ENCODE measurements at regions not wholly inside any gene's neighbourhood (a gene's known extent, or its start where the extent isn't known, plus 50 kb on each side); places are given as distances from the start of the nearest gene placed in this dataset.

DNA sequence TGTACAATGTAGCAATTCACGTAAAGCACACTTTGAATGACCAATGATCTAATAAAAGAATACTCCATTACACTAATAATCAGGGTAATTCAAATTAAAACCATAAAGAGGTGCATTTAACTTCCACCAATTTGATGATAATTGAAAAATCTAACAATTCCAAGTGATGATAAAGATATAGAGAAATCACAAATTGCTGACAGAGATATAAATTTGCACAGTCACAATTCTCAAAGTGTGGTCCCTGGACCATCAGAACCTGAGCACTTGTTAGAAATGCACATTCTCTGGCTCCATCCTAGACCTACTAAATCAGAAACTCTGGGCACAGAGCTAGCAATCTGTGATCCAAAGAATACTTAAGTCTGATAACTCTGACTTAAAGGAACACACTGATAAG lies 165.8 kb upstream of the DCC start:
- in situ Hi-C loops (cut with HindIII; ENCODE audit: low pct_ligation_motif_present, low sequenced_read_pairs) = no loop called here
- no peak for DNase-seq
- TF ChIP-seq, protein P1, sequence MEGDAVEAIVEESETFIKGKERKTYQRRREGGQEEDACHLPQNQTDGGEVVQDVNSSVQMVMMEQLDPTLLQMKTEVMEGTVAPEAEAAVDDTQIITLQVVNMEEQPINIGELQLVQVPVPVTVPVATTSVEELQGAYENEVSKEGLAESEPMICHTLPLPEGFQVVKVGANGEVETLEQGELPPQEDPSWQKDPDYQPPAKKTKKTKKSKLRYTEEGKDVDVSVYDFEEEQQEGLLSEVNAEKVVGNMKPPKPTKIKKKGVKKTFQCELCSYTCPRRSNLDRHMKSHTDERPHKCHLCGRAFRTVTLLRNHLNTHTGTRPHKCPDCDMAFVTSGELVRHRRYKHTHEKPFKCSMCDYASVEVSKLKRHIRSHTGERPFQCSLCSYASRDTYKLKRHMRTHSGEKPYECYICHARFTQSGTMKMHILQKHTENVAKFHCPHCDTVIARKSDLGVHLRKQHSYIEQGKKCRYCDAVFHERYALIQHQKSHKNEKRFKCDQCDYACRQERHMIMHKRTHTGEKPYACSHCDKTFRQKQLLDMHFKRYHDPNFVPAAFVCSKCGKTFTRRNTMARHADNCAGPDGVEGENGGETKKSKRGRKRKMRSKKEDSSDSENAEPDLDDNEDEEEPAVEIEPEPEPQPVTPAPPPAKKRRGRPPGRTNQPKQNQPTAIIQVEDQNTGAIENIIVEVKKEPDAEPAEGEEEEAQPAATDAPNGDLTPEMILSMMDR (IDR thresholded peaks at IDR 0.05; ENCODE audit: low read depth, low read length, missing control alignments) = no peak
- H3K36me3 ChIP-seq (replicated peaks) = no peaks in the 10 kb centered on the region
- H3K27me3 ChIP-seq (replicated peaks) = no peaks in the 10 kb centered on the region
- no peak overlapping the region for H3K4me3 ChIP-seq (ENCODE audit: low read depth, low read length)
- H3K27ac ChIP-seq = no peak overlapping the region

DNA sequence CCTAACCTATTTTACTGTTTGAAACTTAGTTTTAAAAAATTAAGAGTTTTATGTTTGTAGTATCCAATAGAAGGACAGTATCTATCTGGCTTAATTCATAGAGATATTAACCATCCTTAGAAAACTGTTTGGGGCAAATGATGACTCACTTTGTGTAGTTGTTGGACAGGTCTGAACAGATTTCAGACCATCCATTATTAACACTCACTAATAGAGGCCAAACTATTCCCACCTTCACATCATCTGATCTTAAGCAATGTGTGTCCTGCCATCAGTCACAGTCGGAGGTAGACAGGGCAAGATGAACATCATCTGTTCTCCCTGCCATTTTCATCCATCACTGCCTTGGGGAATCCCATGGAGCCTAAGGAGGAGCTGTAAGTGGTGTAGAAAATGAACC lies 164.6 kb upstream of the DCC start:
- no peak overlapping the region for H3K27ac ChIP-seq
- in situ Hi-C loops (cut with HindIII; ENCODE audit: low pct_ligation_motif_present, low sequenced_read_pairs) = no loop called here
- TF ChIP-seq, protein P1 (IDR thresholded peaks at IDR 0.05; ENCODE audit: low read depth, low read length, missing control alignments) = no peak

DNA sequence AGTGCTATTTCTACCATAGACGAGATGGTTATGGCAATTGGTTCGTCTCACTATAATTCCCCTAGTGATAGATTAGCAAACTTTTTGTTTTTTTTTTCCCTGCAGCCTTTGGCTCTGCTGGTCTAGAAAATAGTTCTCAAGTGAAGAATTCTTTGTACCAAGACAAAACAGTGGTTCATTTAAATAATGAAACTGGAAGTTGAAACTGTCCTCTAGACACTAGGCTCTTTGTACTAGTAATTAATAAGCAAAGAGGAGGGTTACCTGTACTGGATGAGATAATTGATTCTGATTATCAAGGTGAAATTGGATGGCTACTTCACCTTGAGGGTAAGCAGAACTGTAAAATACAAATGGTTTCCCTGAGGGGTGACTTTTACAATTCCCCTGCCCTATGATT lies 156.9 kb upstream of the DCC start:
- Histone ChIP-seq H3K27me3 (replicated peaks) (no peaks in the 10 kb centered on the region), H3K36me3 (replicated peaks) (no peaks in the 10 kb centered on the region), H3K4me3 (ENCODE audit: low read depth, low read length) (no peak overlapping the region), H3K27ac (no peak overlapping the region)
- in situ Hi-C loops (cut with HindIII; ENCODE audit: low pct_ligation_motif_present, low sequenced_read_pairs) = no loop called here
- no peak for DNase-seq
- TF ChIP-seq, protein P1 (IDR thresholded peaks at IDR 0.05; ENCODE audit: low read depth, low read length, missing control alignments) = no peak

More for the DNA sequence above, 164.6 kb upstream of the DCC start:
- Histone ChIP-seq H3K36me3 (replicated peaks) (no peaks in the 10 kb centered on the region), H3K27me3 (replicated peaks) (no peaks in the 10 kb centered on the region), H3K4me3 (ENCODE audit: low read depth, low read length) (no peak overlapping the region)
- DNase-seq = no peak

DNA sequence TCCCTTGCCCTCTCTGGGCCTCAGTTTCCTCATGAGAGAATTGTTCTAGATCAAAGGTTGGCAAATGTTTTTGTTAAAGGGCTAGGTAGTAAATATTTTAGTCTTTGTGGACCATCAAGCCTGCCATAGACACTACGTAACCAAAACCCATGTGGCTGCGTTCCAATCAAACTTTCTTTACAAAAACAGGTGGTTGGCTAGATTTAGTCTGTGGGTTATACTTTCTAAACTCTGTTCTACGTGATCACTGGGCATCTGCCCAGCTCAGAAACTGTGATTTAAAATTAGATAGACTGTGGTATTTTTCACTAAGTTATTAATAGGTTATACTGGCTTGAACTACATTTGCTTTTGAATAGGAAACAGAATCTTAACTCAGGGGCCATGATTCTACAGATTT lies 149.8 kb upstream of the DCC start:
- no peaks in the 10 kb centered on the region for H3K36me3 ChIP-seq (replicated peaks)
- H3K4me3 ChIP-seq (ENCODE audit: low read depth, low read length) = no peak overlapping the region
- in situ Hi-C loops (cut with HindIII; ENCODE audit: low pct_ligation_motif_present, low sequenced_read_pairs) = no loop called here
- TF ChIP-seq, protein P1 (IDR thresholded peaks at IDR 0.05; ENCODE audit: low read depth, low read length, missing control alignments) = no peak
- H3K27ac ChIP-seq = no peak overlapping the region
- no peaks in the 10 kb centered on the region for H3K27me3 ChIP-seq (replicated peaks)
- no peak for DNase-seq

DNA sequence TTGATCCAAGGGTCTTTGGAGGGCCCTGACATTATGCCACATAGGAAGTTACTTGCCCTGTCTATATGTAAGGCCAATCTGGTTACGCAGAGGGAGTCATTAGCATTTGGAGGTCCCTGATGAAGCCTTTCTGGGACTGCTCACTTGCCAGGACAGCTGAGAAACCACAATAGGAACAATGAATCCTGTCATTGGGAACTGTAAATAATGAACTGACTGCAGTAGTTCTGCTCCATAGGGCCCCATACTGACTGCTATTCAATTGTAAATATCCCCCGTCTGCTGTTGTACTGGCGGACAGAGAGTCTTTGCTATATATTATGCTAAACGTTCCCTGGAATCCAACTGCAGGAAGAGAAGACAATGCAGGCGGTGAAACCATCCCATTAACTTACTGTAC lies 149.4 kb upstream of the DCC start:
- Histone ChIP-seq H3K27ac (no peak overlapping the region), H3K36me3 (replicated peaks) (no peaks in the 10 kb centered on the region), H3K4me3 (ENCODE audit: low read depth, low read length) (no peak overlapping the region), H3K27me3 (replicated peaks) (no peaks in the 10 kb centered on the region)
- in situ Hi-C loops (cut with HindIII; ENCODE audit: low pct_ligation_motif_present, low sequenced_read_pairs) = no loop called here
- no peak for DNase-seq
- TF ChIP-seq, protein P1 (IDR thresholded peaks at IDR 0.05; ENCODE audit: low read depth, low read length, missing control alignments) = no peak

DNA sequence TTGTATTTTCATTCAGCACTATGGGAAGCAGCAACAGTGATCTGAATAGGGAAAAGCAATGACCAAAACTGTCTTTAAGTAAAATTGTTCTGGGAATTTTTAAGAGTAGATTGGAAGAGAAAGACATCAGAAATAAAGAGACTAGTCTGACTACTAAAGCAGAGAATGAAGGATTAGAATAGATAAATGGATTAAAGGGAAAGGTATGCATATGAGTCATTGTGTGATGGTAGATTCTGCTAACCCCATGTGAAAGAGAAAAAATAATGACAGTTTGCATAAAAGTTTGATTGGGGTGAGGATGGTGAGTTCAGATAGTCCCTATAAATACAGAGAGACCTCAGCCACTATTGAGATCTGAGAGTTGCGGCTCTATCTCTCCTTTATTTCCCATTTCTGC lies 139.6 kb upstream of the DCC start:
- in situ Hi-C loops (cut with HindIII; ENCODE audit: low pct_ligation_motif_present, low sequenced_read_pairs) = no loop called here
- TF ChIP-seq, protein P1 (IDR thresholded peaks at IDR 0.05; ENCODE audit: low read depth, low read length, missing control alignments) = no peak
- Histone ChIP-seq H3K4me3 (ENCODE audit: low read depth, low read length) (no peak overlapping the region), H3K36me3 (replicated peaks) (no peaks in the 10 kb centered on the region), H3K27ac (no peak overlapping the region), H3K27me3 (replicated peaks) (no peaks in the 10 kb centered on the region)
- DNase-seq = no peak

Measured in brain microvascular endothelial cell (primary cell).